Brain microvascular endothelial cell (primary cell): ENCODE measurements at regions not wholly inside any gene's neighbourhood (a gene's known extent, or its start where the extent isn't known, plus 50 kb on each side); places are given as distances from the start of the nearest gene placed in this dataset.

Experiments
- DNase-seq: peaks from one replicate; pipeline ENCODE4 v3.0.0-alpha.2; 2020
- H3K27ac ChIP-seq: fragments of 250-450 bp; sonication (Bioruptor Pico); 2 replicates; pipeline ENCODE4 v1.5.1; 2020; ENCODE audit warnings: mild to moderate bottlenecking, moderate library complexity
- H3K27me3 ChIP-seq: fragments of 250-450 bp; sonication (Bioruptor Pico); replicated peaks from 2 replicates; pipeline ENCODE4 v1.5.1; 2020; ENCODE audit warnings: mild to moderate bottlenecking
- H3K36me3 ChIP-seq: fragments of 250-450 bp; sonication (Bioruptor Pico); replicated peaks from 2 replicates; pipeline ENCODE4 v1.5.1; 2020; ENCODE audit warnings: mild to moderate bottlenecking
- H3K4me3 ChIP-seq: 2 replicates; pipeline ENCODE4 v1.5.1; 2011; ENCODE audit warnings: low read depth, mild to moderate bottlenecking, control low read depth, low read length, moderate library complexity
- in situ Hi-C: cut with HindIII; loops from 2 replicates; pipeline ENCODE4 v1.10.0; 2017; ENCODE audit warnings: low sequenced_read_pairs, low pct_ligation_motif_present
- TF ChIP-seq, protein P1 (sequence below): IDR thresholded peaks from 2 replicates; pipeline ENCODE4 v1.5.1; 2011; ENCODE audit warnings: low read depth, mild to moderate bottlenecking, moderate library complexity, low read length, control low read depth, inconsistent platforms; ENCODE audit errors: missing control alignments

DNA sequence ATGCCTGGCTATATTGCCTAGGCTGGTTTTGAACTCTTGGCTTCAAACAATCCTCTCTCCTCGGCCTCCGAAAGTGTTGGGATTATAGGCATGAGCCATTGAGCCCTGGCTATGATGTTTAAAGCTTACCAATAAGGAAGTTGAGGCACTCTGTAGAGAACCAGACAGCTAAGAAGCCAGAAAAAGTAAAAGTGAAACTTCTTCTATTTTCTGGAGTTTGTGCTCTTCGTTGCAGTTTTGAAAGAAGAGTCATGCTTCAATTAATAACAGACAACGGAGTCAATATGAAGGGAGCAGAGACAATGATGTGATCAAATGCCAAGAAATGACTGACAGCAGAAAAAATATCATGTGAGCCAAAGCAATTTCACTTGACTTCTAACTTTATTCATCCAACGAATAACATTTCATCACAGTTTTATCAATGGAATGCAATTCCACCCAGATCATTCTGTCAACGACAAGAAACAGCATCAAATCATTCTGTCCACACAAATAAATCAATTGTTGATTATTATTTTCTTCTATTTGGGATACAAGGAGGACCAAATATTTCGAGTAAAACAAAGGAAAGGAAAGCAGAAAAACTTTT, 175.5 kb upstream of the CELF4 start:
- TF ChIP-seq, protein P1, sequence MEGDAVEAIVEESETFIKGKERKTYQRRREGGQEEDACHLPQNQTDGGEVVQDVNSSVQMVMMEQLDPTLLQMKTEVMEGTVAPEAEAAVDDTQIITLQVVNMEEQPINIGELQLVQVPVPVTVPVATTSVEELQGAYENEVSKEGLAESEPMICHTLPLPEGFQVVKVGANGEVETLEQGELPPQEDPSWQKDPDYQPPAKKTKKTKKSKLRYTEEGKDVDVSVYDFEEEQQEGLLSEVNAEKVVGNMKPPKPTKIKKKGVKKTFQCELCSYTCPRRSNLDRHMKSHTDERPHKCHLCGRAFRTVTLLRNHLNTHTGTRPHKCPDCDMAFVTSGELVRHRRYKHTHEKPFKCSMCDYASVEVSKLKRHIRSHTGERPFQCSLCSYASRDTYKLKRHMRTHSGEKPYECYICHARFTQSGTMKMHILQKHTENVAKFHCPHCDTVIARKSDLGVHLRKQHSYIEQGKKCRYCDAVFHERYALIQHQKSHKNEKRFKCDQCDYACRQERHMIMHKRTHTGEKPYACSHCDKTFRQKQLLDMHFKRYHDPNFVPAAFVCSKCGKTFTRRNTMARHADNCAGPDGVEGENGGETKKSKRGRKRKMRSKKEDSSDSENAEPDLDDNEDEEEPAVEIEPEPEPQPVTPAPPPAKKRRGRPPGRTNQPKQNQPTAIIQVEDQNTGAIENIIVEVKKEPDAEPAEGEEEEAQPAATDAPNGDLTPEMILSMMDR = no peak
- H3K27ac ChIP-seq = no peak overlapping the region
- DNase-seq = no peak
- H3K4me3 ChIP-seq = no peak overlapping the region
- in situ Hi-C loops = no loop called here
- H3K27me3 ChIP-seq = no peaks in the 10 kb centered on the region
- H3K36me3 ChIP-seq = no peaks in the 10 kb centered on the region

DNA sequence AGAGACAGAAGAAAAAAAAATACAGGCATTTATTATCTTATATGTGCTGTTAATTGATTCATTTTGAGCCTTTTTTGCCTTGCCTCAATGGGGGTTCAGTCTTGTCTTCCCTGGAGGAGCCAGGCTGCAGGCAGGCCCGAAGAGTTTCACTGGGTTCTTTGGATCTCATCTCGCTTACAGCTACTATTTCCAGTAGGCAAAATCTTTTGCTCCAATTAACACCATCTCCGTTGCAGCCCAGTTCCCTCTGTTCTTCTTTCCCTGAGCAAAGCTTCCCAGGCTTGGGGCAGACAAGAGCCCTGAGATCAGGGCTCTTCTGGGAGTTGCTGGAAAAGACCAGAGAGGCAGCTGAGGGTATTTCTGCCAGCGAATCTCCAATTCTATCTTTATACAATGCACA, 168.8 kb upstream of the CELF4 start:
- DNase-seq = no peak
- Histone ChIP-seq H3K36me3 (no peaks in the 10 kb centered on the region), H3K27me3 (no peaks in the 10 kb centered on the region), H3K4me3 (no peak overlapping the region), H3K27ac (no peak overlapping the region)
- TF ChIP-seq, protein P1 = no peak
- in situ Hi-C loops = no loop called here

DNA sequence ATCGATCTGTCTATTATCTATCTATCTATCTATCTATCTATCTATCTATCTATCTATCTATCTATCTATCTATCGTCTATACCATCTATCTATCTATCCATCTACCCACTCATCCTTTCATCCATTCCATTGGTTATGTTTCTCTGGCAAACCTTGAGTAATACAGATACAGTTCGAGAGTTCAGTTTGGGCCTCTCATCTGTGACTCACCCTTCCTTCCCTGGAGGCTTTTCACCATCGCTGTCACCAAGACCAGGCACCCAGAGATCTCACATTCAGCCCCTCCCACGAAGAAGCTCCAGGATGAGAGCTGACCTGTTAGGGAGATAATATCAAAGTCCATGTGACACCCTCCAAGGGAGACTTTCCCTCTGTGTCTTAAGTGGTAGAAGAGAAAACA, 164.1 kb upstream of the CELF4 start:
- Histone ChIP-seq H3K27ac (no peak overlapping the region), H3K36me3 (no peaks in the 10 kb centered on the region), H3K27me3 (no peaks in the 10 kb centered on the region), H3K4me3 (no peak overlapping the region)
- in situ Hi-C loops = no loop called here
- no peak for DNase-seq
- TF ChIP-seq, protein P1 = no peak

DNA sequence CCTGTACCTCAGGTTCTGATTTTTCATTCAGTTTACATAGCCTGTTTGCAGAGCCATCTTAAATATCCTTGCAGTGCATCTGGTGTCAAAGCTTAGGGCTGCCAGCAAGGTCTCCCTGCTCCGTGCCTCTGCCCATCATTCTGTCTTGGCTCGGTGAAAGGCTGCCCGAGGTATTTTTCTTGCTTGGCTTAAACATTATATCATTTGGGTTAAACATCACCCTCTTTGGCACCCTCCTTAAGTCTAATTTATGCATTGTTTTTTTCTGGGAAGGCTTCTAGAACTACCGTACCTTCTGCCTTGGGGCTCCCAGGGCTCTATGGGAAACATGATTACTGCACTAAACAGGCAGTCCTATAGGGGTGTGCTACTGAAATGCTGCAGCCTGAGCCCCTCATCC, 158.6 kb upstream of the CELF4 start:
- in situ Hi-C loops = no loop called here

DNA sequence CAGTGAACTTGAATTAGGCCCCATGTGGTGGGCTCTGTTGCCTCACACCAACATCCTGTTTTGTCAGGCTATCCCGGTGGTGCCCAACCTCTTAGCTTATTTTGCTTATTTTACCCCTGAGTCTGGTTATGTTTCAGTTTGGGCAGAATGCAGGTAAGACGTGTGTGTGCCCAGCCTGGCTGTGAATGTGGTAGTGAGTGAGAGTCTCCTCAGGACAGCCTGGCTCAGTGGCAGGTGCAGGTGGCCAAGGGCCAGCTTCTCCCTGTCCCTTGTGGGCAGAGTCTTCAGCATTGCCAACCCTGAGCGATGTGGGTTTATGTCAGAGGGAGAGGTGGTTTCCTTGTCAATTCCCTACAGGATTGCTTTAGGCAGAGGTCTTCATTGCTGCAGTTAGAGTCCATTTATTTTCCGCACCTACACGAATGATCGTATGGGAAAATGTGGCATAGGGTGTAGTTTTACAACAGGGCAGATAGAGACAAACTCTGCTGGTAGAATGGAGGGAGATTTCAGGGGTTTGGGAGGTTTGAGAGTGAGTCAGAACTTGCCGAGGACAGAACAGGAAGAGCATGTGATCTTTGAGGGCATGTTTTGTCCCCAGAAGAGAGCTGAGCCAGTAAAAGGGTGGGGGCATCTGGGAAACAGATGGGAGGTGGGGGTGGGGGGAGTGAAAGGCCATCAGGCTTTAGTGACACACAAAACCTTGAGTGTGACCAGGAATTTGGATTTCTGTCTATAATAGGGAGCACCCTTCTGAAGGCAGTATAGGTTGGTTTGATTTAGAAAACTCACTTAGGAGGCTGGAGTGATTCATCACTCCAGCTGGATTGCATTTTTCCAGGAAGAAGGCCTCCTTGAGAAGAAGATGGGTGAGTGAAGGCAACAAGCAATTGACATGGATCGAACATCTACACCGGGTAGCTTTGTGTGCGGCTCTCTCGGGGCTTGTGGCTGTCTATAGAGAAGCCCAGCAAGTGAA, 156.2 kb upstream of the CELF4 start:
- H3K4me3 ChIP-seq = no peak overlapping the region
- H3K36me3 ChIP-seq = no peaks in the 10 kb centered on the region
- in situ Hi-C loops = no loop called here
- TF ChIP-seq, protein P1 = no peak
- DNase-seq = no peak
- no peak overlapping the region for H3K27ac ChIP-seq
- H3K27me3 ChIP-seq = no peaks in the 10 kb centered on the region

More for the DNA sequence above, 158.6 kb upstream of the CELF4 start:
- Histone ChIP-seq H3K4me3 (no peak overlapping the region), H3K36me3 (no peaks in the 10 kb centered on the region), H3K27ac (no peak overlapping the region), H3K27me3 (no peaks in the 10 kb centered on the region)
- TF ChIP-seq, protein P1 = no peak
- no peak for DNase-seq
